Activated effector memory CD4-positive, alpha-beta T cell treated with Interleukin-2 at 50 U/mL for 16 hours (primary cell): ENCODE measurements at regions not wholly inside any gene's neighbourhood (a gene's known extent, or its start where the extent isn't known, plus 50 kb on each side); places are given as distances from the start of the nearest gene placed in this dataset.
"Not testable (repeated sequence)": the region's sequence is repeated elsewhere in the genome, so short reads cannot be mapped to it uniquely, and the experiment has no call there.

ENCODE experiments used
- DNase-seq: peaks from one replicate; pipeline ENCODE4 v3.0.0-alpha.2; 2020

GRCh38 chr5:135279328-135279727 is 119.7 kb downstream of the MACROH2A1 start:
- DNase-seq: no peak

- no peak for DNase-seq
These were observed 122.9 kb downstream of the MACROH2A1 start for GRCh38 chr5:135276151-135276550.

GRCh38 chr5:135273212-135273611 is 125.8 kb downstream of the MACROH2A1 start:
- DNase-seq: no peak

- DNase-seq: no peak
These were observed 126.7 kb downstream of the MACROH2A1 start for GRCh38 chr5:135272311-135272805.

GRCh38 chr5:135271533-135272310 is 127.3 kb downstream of the MACROH2A1 start:
- no peak for DNase-seq

GRCh38 chr5:135269931-135270421 is 129.1 kb downstream of the MACROH2A1 start:
- DNase-seq: no peak

GRCh38 chr5:135269199-135269598 is 129.8 kb downstream of the MACROH2A1 start:
- no peak for DNase-seq

- no peak for DNase-seq
These were observed 132.1 kb downstream of the MACROH2A1 start for GRCh38 chr5:135266975-135267374.

GRCh38 chr5:135266303-135266635 is 132.8 kb downstream of the MACROH2A1 start:
- no peak for DNase-seq

- DNase-seq: no peak
These were observed 133.3 kb downstream of the MACROH2A1 start for GRCh38 chr5:135265497-135266302.

GRCh38 chr5:135264451-135265440 is 134.3 kb downstream of the MACROH2A1 start:
- no peak for DNase-seq

GRCh38 chr5:135263022-135263668 is 135.9 kb downstream of the MACROH2A1 start:
- DNase-seq: no peak

- DNase-seq: no peak
These were observed 136.7 kb downstream of the MACROH2A1 start for GRCh38 chr5:135262364-135262763.

GRCh38 chr5:135260108-135260507 is 138.9 kb downstream of the MACROH2A1 start:
- not testable (repeated sequence) for DNase-seq

GRCh38 chr5:135255461-135256178 is 143.4 kb downstream of the MACROH2A1 start:
- no peak for DNase-seq

- no peak for DNase-seq
These were observed 144.8 kb downstream of the MACROH2A1 start for GRCh38 chr5:135254183-135254582.

- no peak for DNase-seq
These were observed 145.3 kb downstream of the MACROH2A1 start for GRCh38 chr5:135253601-135254178.

- DNase-seq: no peak
These were observed 147.9 kb downstream of the MACROH2A1 start for GRCh38 chr5:135251093-135251492.

GRCh38 chr5:135250671-135251070 is 148.4 kb downstream of the MACROH2A1 start:
- DNase-seq: no peak

- no peak for DNase-seq
These were observed 149.4 kb downstream of the MACROH2A1 start for GRCh38 chr5:135249658-135250057.

GRCh38 chr5:135248801-135249231 is 150.2 kb downstream of the MACROH2A1 start:
- no peak for DNase-seq
